ENCODE measurements at regions not wholly inside any gene's neighbourhood (a gene's known extent, or its start where the extent isn't known, plus 50 kb on each side); places are given as distances from the start of the nearest gene placed in this dataset.

DNA sequence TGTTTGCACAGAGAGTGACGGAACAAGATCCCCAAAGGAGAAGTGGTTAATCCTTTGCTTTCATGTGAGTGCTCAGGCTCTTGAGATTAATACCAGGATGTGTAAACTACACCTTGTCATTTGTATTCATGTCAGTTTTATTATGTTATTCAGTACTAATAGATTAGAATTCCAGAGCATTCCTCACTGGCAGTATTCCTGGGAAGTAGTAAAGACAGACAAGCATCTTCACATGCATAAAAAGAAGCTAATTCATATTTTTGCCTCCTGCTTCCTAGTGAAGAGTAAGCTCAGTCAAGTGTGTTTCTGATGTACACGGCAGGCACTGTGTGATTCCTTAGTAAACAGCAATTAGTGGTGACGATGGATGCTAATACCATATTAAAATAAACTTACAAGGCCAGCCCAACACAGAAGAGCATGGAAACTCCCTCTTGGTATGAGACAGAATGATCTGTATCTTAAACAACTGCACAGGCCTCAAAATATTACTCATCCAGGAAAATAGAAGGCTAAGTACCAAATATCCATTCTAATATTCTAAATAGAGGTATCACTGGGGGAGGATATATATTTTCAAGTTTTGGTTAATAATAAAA lies 336.8 kb upstream of the MCTP2 start:
- TF ChIP-seq CTCF (conservative IDR thresholded peaks at IDR 0.05) = no peak
- no peaks in the 10 kb centered on the region for H3K36me3 Mint-ChIP-seq (ENCODE audit: low read depth)
- no peak for DNase-seq (ENCODE audit: low read depth, low spot score)

GRCh38 chr15:93887151-93887550 lies 344.2 kb upstream of the MCTP2 start:
- peaks cover 5% of the 10 kb centered on the region for H3K9me3 Mint-ChIP-seq
- no peak overlapping the region for H3K27ac Mint-ChIP-seq (ENCODE audit: unreplicated experiment)
- H3K4me3 Mint-ChIP-seq = no peak overlapping the region
- DNase-seq (ENCODE audit: low read depth, low spot score) = no peak
- no peaks in the 10 kb centered on the region for H3K4me1 Mint-ChIP-seq
- H3K36me3 Mint-ChIP-seq (ENCODE audit: low read depth) = no peaks in the 10 kb centered on the region
- H3K27me3 Mint-ChIP-seq (ENCODE audit: low read depth) = no peaks in the 10 kb centered on the region
- TF ChIP-seq CTCF (conservative IDR thresholded peaks at IDR 0.05) = no peak

More for the DNA sequence above, 336.8 kb upstream of the MCTP2 start:
- H3K9me3 Mint-ChIP-seq = peaks cover 5% of the 10 kb centered on the region
- H3K4me1 Mint-ChIP-seq = peaks cover 8% of the 10 kb centered on the region
- no peaks in the 10 kb centered on the region for H3K27me3 Mint-ChIP-seq (ENCODE audit: low read depth)
- H3K27ac Mint-ChIP-seq (ENCODE audit: unreplicated experiment) = no peak overlapping the region
- no peak overlapping the region for H3K4me3 Mint-ChIP-seq

DNA sequence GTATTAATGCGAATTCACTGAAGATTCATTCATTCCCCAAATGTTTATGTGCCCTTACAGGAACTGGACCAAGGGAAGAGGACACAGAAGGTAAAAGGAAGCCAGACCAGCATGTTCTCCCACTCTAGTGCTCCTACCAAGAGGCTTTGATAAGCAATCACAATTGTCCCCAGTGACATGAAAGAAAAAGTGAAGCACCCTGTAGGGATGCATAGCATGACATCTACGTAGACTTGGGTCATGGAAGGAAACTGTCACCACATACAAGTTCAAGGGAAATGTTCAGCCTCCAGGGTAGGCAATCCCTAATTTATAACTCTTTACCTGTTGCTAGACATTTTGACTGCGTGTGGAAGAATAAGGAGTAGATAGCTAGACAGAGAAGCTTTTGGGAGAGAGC lies 348.6 kb upstream of the MCTP2 start:
- H3K27me3 Mint-ChIP-seq (ENCODE audit: low read depth) = no peaks in the 10 kb centered on the region
- H3K4me3 Mint-ChIP-seq = no peak overlapping the region
- H3K36me3 Mint-ChIP-seq (ENCODE audit: low read depth) = no peaks in the 10 kb centered on the region
- H3K4me1 Mint-ChIP-seq = no peaks in the 10 kb centered on the region
- no peak for TF ChIP-seq CTCF (conservative IDR thresholded peaks at IDR 0.05)
- H3K27ac Mint-ChIP-seq (ENCODE audit: unreplicated experiment) = no peak overlapping the region
- H3K9me3 Mint-ChIP-seq = peaks cover 2% of the 10 kb centered on the region
- no peak for DNase-seq (ENCODE audit: low read depth, low spot score)

DNA sequence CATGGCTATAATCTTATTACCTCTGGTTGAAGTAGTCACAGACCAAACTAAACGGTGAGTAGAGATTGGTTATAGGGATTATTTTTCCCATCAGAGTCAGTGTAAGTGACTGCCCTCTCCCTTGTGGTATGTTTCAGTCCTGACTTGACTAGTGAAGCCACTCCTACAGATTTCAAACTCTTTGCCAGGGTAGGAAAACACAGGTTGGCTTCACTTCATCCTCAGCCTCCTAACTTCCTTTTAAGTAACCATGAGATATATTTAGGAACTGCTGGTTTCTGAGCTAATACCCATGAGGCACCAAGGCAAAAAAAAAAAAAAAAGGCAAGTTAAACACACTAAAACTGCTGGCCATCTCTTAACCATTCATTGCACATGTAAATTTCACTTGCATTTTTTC lies 349.2 kb upstream of the MCTP2 start:
- H3K9me3 Mint-ChIP-seq = peaks cover 2% of the 10 kb centered on the region
- H3K4me3 Mint-ChIP-seq = no peak overlapping the region
- no peaks in the 10 kb centered on the region for H3K36me3 Mint-ChIP-seq (ENCODE audit: low read depth)
- no peaks in the 10 kb centered on the region for H3K27me3 Mint-ChIP-seq (ENCODE audit: low read depth)
- TF ChIP-seq CTCF (conservative IDR thresholded peaks at IDR 0.05) = no peak
- H3K4me1 Mint-ChIP-seq = no peaks in the 10 kb centered on the region
- H3K27ac Mint-ChIP-seq (ENCODE audit: unreplicated experiment) = no peak overlapping the region
- no peak for DNase-seq (ENCODE audit: low read depth, low spot score)

DNA sequence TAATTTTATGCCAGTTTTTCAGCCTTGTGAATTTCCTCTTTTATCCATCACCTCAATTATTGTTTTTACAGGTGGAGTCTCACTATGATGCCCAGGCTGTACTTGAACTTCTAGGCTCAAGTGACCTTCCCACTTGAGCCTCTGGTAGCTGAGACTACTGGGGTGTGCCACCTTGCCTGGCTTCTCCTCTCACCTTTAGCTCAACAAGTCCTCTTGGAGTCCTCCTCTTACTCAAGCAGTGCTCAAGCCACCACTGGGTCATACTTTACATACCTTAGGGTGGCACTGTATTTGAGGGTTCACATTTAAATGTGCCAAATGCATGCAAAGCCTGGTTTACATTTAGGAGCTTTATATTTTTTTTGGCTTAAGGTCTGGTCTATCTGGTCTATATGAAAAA lies 350.1 kb upstream of the MCTP2 start:
- no peak for TF ChIP-seq CTCF (conservative IDR thresholded peaks at IDR 0.05)
- no peak for DNase-seq (ENCODE audit: low read depth, low spot score)
- H3K4me3 Mint-ChIP-seq = no peak overlapping the region
- H3K4me1 Mint-ChIP-seq = no peaks in the 10 kb centered on the region
- no peak overlapping the region for H3K27ac Mint-ChIP-seq (ENCODE audit: unreplicated experiment)
- H3K9me3 Mint-ChIP-seq = peaks cover 2% of the 10 kb centered on the region
- no peaks in the 10 kb centered on the region for H3K27me3 Mint-ChIP-seq (ENCODE audit: low read depth)
- no peaks in the 10 kb centered on the region for H3K36me3 Mint-ChIP-seq (ENCODE audit: low read depth)

Measured in neural crest cell (in vitro differentiated cells).